ENCODE measurements at regions not wholly inside any gene's neighbourhood (a gene's known extent, or its start where the extent isn't known, plus 50 kb on each side); places are given as distances from the start of the nearest gene placed in this dataset.

- no peak for DNase-seq
Measured at GRCh38 chr5:16013334-16014065, 166.1 kb downstream of the MARCHF11 start.

- DNase-seq: no peak
Measured at GRCh38 chr5:16009256-16009655, 170.3 kb downstream of the MARCHF11 start.

GRCh38 chr5:16007750-16008415 is 171.7 kb downstream of the MARCHF11 start:
- no peak for DNase-seq

GRCh38 chr5:16005225-16005624 is 174.4 kb downstream of the MARCHF11 start:
- DNase-seq: no peak

- DNase-seq: peak; percentile 16 to 71 (median 31)
Measured at GRCh38 chr5:16000056-16000455, 179.5 kb downstream of the MARCHF11 start.

- DNase-seq: peak; percentile 16 to 51 (median 20)
Measured at GRCh38 chr5:15995341-15996052, 184.1 kb downstream of the MARCHF11 start.

- no peak for DNase-seq
Measured at GRCh38 chr5:15993919-15994318, 185.7 kb downstream of the MARCHF11 start.

- DNase-seq: peak in 1 of 3 donors; percentile 18
Measured at GRCh38 chr5:15993334-15993733, 186.3 kb downstream of the MARCHF11 start.

GRCh38 chr5:15992918-15993317 is 186.7 kb downstream of the MARCHF11 start:
- DNase-seq: peak in 1 of 3 donors; percentile 26

GRCh38 chr5:15991586-15991985 is 188.0 kb downstream of the MARCHF11 start:
- DNase-seq: no peak

Data from muscle of back (tissue), 3 donors.